ENCODE measurements at regions not wholly inside any gene's neighbourhood (a gene's known extent, or its start where the extent isn't known, plus 50 kb on each side); places are given as distances from the start of the nearest gene placed in this dataset.

DNA sequence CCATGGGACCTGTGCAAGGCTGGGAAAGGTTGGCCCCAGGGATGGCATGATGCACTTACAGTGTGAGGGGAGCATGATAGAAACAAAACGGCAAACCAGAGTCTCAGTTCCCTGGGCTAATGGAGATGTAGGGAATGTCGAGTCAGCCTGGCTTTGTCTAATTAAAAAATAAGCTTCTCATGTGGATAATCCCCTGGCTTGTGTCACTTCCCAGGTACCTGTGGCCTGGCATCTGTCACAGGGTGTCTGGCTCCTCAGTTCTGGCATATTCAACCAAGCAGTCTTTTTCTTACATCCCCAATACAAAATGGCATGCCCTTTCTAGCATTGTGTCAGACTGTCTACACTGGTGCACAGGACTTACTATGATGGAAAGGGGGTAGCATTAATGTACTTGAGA is 261.4 kb downstream of the GRIN2B start:
- Histone ChIP-seq H3K23ac (ENCODE audit: low read length) (no peak overlapping the region), H3K4me3 (ENCODE audit: low read depth, low read length) (no peak overlapping the region), H2BK120ac (ENCODE audit: insufficient read depth, low read length, poor library complexity) (no peak overlapping the region), H2AK5ac (ENCODE audit: low read length) (no peak overlapping the region), H3K79me2 (ENCODE audit: control insufficient read depth, insufficient read depth, low read length, poor library complexity) (no peaks in the 10 kb centered on the region), H4K91ac (ENCODE audit: low read depth, low read length) (no peak overlapping the region), H4K8ac (ENCODE audit: low read depth, low read length) (no peak overlapping the region), H4K12ac (ENCODE audit: low read depth, low read length) (no peak overlapping the region), H3K36me3 (ENCODE audit: control insufficient read depth in 1 of 2, insufficient read depth in 2 of 2, low read length in 2 of 2) (no peaks in the 10 kb centered on the region), H3K9me3 (ENCODE audit: insufficient read depth, low read depth, low read length) (no peaks in the 10 kb centered on the region), H3K18ac (ENCODE audit: low read length) (no peak overlapping the region), H2BK5ac (ENCODE audit: low read depth, low read length, poor library complexity) (no peak overlapping the region), H2BK12ac (ENCODE audit: low read length) (no peak overlapping the region), H3K79me1 (ENCODE audit: low read length) (no peaks in the 10 kb centered on the region), H2AFZ (ENCODE audit: insufficient read depth, low read length, poor library complexity) (no peak overlapping the region), H3K9ac (ENCODE audit: low read length) (no peak overlapping the region), H3K4ac (ENCODE audit: low read depth, low read length) (no peak overlapping the region), H3K4me1 (ENCODE audit: control insufficient read depth in 1 of 2, insufficient read depth in 2 of 2, low read length in 2 of 2) (no peaks in the 10 kb centered on the region), H3K27ac (ENCODE audit: low read depth, low read length) (no peak overlapping the region), H3K14ac (ENCODE audit: low read length) (no peak overlapping the region), H3K27me3 (ENCODE audit: insufficient read depth, low read length) (no peaks in the 10 kb centered on the region), H3K4me2 (ENCODE audit: low read length) (no peak overlapping the region)
- no CpG with 5 or more reads among the region's 2 CpGs for WGBS (ENCODE audit: extremely low coverage, insufficient coverage, insufficient read length)
- DNase-seq = no peak

DNA sequence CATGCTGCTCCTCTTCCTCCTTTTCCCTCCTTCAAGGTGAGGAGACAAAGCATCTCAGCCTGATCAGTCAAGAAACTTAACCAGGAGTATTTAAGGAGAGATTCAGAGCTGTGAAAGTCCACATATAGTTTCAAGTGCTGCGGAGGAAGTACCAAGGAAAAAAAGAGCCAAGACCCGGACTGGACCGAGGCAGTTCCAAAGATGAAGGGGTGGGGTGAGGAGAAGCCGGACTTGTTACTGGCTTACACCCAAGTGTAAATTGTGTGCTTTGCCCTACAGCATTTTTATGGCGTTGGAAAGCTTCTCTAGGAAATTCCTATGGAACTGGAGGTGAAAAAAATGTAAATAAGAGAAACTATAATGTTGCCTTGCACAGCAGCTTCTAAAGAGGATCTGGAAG is 263.1 kb downstream of the GRIN2B start:
- Histone ChIP-seq H3K23ac (ENCODE audit: low read length) (no peak overlapping the region), H3K27me3 (ENCODE audit: insufficient read depth, low read length) (no peaks in the 10 kb centered on the region), H4K8ac (ENCODE audit: low read depth, low read length) (no peak overlapping the region), H3K79me2 (ENCODE audit: control insufficient read depth, insufficient read depth, low read length, poor library complexity) (no peaks in the 10 kb centered on the region), H4K12ac (ENCODE audit: low read depth, low read length) (no peak overlapping the region), H2AFZ (ENCODE audit: insufficient read depth, low read length, poor library complexity) (no peak overlapping the region), H3K9ac (ENCODE audit: low read length) (no peak overlapping the region), H3K4me3 (ENCODE audit: low read depth, low read length) (no peak overlapping the region), H3K18ac (ENCODE audit: low read length) (no peak overlapping the region), H3K4me2 (ENCODE audit: low read length) (no peak overlapping the region), H2BK12ac (ENCODE audit: low read length) (no peak overlapping the region), H3K27ac (ENCODE audit: low read depth, low read length) (no peak overlapping the region), H3K9me3 (ENCODE audit: insufficient read depth, low read depth, low read length) (no peaks in the 10 kb centered on the region), H2AK5ac (ENCODE audit: low read length) (no peak overlapping the region), H3K14ac (ENCODE audit: low read length) (no peak overlapping the region), H3K36me3 (ENCODE audit: control insufficient read depth in 1 of 2, insufficient read depth in 2 of 2, low read length in 2 of 2) (no peaks in the 10 kb centered on the region), H3K79me1 (ENCODE audit: low read length) (no peaks in the 10 kb centered on the region), H4K91ac (ENCODE audit: low read depth, low read length) (no peak overlapping the region), H3K4me1 (ENCODE audit: control insufficient read depth in 1 of 2, insufficient read depth in 2 of 2, low read length in 2 of 2) (no peaks in the 10 kb centered on the region), H3K4ac (ENCODE audit: low read depth, low read length) (no peak overlapping the region), H2BK5ac (ENCODE audit: low read depth, low read length, poor library complexity) (no peak overlapping the region), H2BK120ac (ENCODE audit: insufficient read depth, low read length, poor library complexity) (no peak overlapping the region)
- WGBS (ENCODE audit: extremely low coverage, insufficient coverage, insufficient read length) = no CpG with 5 or more reads among the region's 5 CpGs
- no peak for DNase-seq

DNA sequence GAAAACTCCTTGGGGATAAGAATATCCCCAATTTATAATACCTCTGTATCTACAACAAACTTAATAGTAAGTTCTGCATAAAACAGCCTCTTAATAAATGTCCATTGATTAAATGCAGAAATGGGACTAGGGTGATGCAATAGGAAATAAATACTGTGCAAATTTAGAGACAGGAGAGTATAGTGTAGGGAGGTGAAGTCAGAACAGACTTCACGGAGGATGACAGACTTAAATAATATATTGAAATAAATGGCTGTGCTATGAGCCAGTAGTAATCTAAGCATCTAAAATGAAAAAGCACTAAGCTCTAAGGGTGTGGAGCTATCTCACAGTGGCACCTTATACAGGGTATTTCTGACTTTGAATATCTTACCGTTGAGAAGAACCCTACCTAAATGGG is 265.3 kb downstream of the GRIN2B start:
- no peak overlapping the region for H4K91ac ChIP-seq (ENCODE audit: low read depth, low read length)
- DNase-seq = no peak
- H3K79me1 ChIP-seq (ENCODE audit: low read length) = no peaks in the 10 kb centered on the region
- no peak overlapping the region for H3K14ac ChIP-seq (ENCODE audit: low read length)
- no peak overlapping the region for H2BK120ac ChIP-seq (ENCODE audit: insufficient read depth, low read length, poor library complexity)
- H3K9me3 ChIP-seq (ENCODE audit: insufficient read depth, low read depth, low read length) = no peaks in the 10 kb centered on the region
- no peak overlapping the region for H4K8ac ChIP-seq (ENCODE audit: low read depth, low read length)
- H2AFZ ChIP-seq (ENCODE audit: insufficient read depth, low read length, poor library complexity) = no peak overlapping the region
- H3K18ac ChIP-seq (ENCODE audit: low read length) = no peak overlapping the region
- H2BK5ac ChIP-seq (ENCODE audit: low read depth, low read length, poor library complexity) = no peak overlapping the region
- H4K12ac ChIP-seq (ENCODE audit: low read depth, low read length) = no peak overlapping the region
- no peak overlapping the region for H3K27ac ChIP-seq (ENCODE audit: low read depth, low read length)
- H2AK5ac ChIP-seq (ENCODE audit: low read length) = no peak overlapping the region
- H3K27me3 ChIP-seq (ENCODE audit: insufficient read depth, low read length) = no peaks in the 10 kb centered on the region
- H3K79me2 ChIP-seq (ENCODE audit: control insufficient read depth, insufficient read depth, low read length, poor library complexity) = no peaks in the 10 kb centered on the region
- H3K4ac ChIP-seq (ENCODE audit: low read depth, low read length) = no peak overlapping the region
- H3K36me3 ChIP-seq (ENCODE audit: control insufficient read depth in 1 of 2, insufficient read depth in 2 of 2, low read length in 2 of 2) = no peaks in the 10 kb centered on the region
- H3K9ac ChIP-seq (ENCODE audit: low read length) = no peak overlapping the region
- H3K23ac ChIP-seq (ENCODE audit: low read length) = no peak overlapping the region
- H2BK12ac ChIP-seq (ENCODE audit: low read length) = no peak overlapping the region
- H3K4me2 ChIP-seq (ENCODE audit: low read length) = no peak overlapping the region
- H3K4me3 ChIP-seq (ENCODE audit: low read depth, low read length) = no peak overlapping the region
- WGBS (ENCODE audit: extremely low coverage, insufficient coverage, insufficient read length) = no CpG with 5 or more reads among the region's 2 CpGs
- no peaks in the 10 kb centered on the region for H3K4me1 ChIP-seq (ENCODE audit: control insufficient read depth in 1 of 2, insufficient read depth in 2 of 2, low read length in 2 of 2)

DNA sequence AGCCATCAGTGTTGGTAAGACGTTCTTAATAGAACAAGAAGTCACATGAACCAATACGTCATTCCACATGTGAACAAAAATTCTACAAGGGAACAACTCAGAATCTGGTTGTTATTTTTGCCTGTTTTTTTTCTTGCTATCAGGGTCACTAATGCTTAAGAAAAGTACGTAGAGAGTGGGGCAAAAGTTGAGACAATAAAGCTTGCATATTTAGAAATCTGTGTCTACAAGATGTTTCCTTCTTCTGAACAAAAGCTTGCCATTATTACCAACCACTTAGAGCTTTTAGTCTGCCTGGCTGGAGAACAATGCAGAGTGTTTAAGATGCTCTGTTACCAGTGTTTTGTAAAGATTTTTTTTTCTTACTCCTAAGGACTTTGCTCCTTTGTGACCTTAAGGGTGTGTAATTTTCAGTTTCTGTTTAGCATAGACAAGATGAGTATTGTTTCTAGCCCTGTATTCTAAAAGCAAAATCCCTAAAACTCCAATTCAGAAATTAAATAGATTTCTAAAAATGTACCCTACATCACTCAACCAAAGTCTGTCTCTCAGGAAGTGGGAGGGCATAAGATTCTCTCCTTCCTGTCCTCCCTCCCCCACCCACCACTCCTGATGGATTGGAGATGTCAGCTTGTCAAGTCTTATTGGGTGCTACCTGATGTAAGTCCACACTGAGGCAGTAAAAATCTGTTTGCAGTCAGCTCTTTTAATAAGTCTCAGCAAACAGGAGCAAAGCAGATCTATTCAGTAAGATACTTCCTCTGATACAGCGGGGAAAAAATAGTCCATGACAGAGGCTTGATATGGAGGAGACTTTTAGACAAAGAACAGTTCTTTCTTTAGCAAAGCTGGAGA is 267.6 kb downstream of the GRIN2B start:
- Histone ChIP-seq H2BK12ac (ENCODE audit: low read length) (no peak overlapping the region), H4K8ac (ENCODE audit: low read depth, low read length) (no peak overlapping the region), H2AK5ac (ENCODE audit: low read length) (no peak overlapping the region), H3K9ac (ENCODE audit: low read length) (no peak overlapping the region), H4K12ac (ENCODE audit: low read depth, low read length) (no peak overlapping the region), H3K79me2 (ENCODE audit: control insufficient read depth, insufficient read depth, low read length, poor library complexity) (no peaks in the 10 kb centered on the region), H3K23ac (ENCODE audit: low read length) (no peak overlapping the region), H3K4me1 (ENCODE audit: control insufficient read depth in 1 of 2, insufficient read depth in 2 of 2, low read length in 2 of 2) (no peaks in the 10 kb centered on the region), H2AFZ (ENCODE audit: insufficient read depth, low read length, poor library complexity) (no peak overlapping the region), H3K79me1 (ENCODE audit: low read length) (no peaks in the 10 kb centered on the region), H3K4me2 (ENCODE audit: low read length) (no peak overlapping the region), H3K27ac (ENCODE audit: low read depth, low read length) (no peak overlapping the region), H2BK120ac (ENCODE audit: insufficient read depth, low read length, poor library complexity) (no peak overlapping the region), H3K4ac (ENCODE audit: low read depth, low read length) (no peak overlapping the region), H3K9me3 (ENCODE audit: insufficient read depth, low read depth, low read length) (no peaks in the 10 kb centered on the region), H3K27me3 (ENCODE audit: insufficient read depth, low read length) (no peaks in the 10 kb centered on the region), H3K14ac (ENCODE audit: low read length) (no peak overlapping the region), H2BK5ac (ENCODE audit: low read depth, low read length, poor library complexity) (no peak overlapping the region), H3K18ac (ENCODE audit: low read length) (no peak overlapping the region), H4K91ac (ENCODE audit: low read depth, low read length) (no peak overlapping the region), H3K4me3 (ENCODE audit: low read depth, low read length) (no peak overlapping the region), H3K36me3 (ENCODE audit: control insufficient read depth in 1 of 2, insufficient read depth in 2 of 2, low read length in 2 of 2) (no peaks in the 10 kb centered on the region)
- DNase-seq = no peak
- WGBS (ENCODE audit: extremely low coverage, insufficient coverage, insufficient read length) = no CpG with 5 or more reads among the region's 4 CpGs
